K562 (cell line): ENCODE measurements at regions not wholly inside any gene's neighbourhood (a gene's known extent, or its start where the extent isn't known, plus 50 kb on each side); places are given as distances from the start of the nearest gene placed in this dataset.
"Not testable (repeated sequence)": the region's sequence is repeated elsewhere in the genome, so short reads cannot be mapped to it uniquely, and the experiment has no call there.

Experiments
- ATAC-seq: fragments of 200-7000 bp; cut with Tn5 transposase; 3 replicates; pipeline ENCODE4 v1.9.1; 2020; ENCODE audit warnings: moderate library complexity
- BruUV-seq: library from RNA; stranded (reverse); fragments of 400-500 nt; replicated peaks from 2 replicates; lab custom pipeline; 2021; lab: Mats Ljungman, UMichigan
- CTCF ChIA-PET: fragments of 300-600 bp; formaldehyde crosslinking; extraction: SDS; loops from one replicate; lab custom pipeline; 2021; ENCODE audit warnings: low intra/inter-chr PET ratio; lab: Yijun Ruan, JAX
- POLR2A ChIA-PET: fragments of 300-600, 350-650 bp; sonication (Branson Sonifier 250); formaldehyde crosslinking; extraction: SDS; loops from one replicate; lab custom pipeline; 2021; ENCODE audit warnings: antibody characterized with exemption, inconsistent platforms; lab: Yijun Ruan, JAX
- DNase-seq, 4 experiments: peaks; one replicate each; pipeline versions ENCODE4 v3.0.0 to v3.0.0-alpha.2; 2011 to 2018; ENCODE audit warnings: low spot score in 3 of 4, mixed read lengths in 3 of 4; ENCODE audit errors: extremely low read depth in 1 of 4
- FAIRE-seq: peaks from 2 replicates; lab custom pipeline; 2011; peaks lifted over from hg19 to GRCh38; lab: Jason Lieb, UNC
- H2AFZ ChIP-seq: 2 replicates; pipeline ENCODE4 v1.6.0; 2011; ENCODE audit warnings: low read depth, low read length, control low read depth, inconsistent platforms
- H3K27ac ChIP-seq: fragments of 200-600 bp; 3 replicates; pipeline ENCODE4 v1.8.0; 2011; ENCODE audit warnings: low read depth, mild to moderate bottlenecking, control low read depth, inconsistent platforms, low read length, moderate library complexity, mixed read lengths; ENCODE audit errors: extremely low read depth
- H3K27me3 ChIP-seq, 2 experiments: fragments of 300-600 bp in 1 of 2; 2 replicates in 1 of 2; 3 replicates in 1 of 2; pipeline versions ENCODE4 v1.6.0 to v1.8.0; 2011; ENCODE audit warnings: inconsistent platforms in 2 of 2, low read length in 2 of 2, mild to moderate bottlenecking in 1 of 2, mixed read lengths in 1 of 2, moderate library complexity in 1 of 2; ENCODE audit not compliant: control insufficient read depth in 2 of 2, insufficient read depth in 2 of 2
- H3K36me3 ChIP-seq: fragments of 300-600 bp; 3 replicates; pipeline ENCODE4 v1.8.0; 2011; ENCODE audit warnings: mild to moderate bottlenecking, low read length, inconsistent platforms; ENCODE audit not compliant: control insufficient read depth, insufficient read depth
- H3K4me1 ChIP-seq, 2 experiments: fragments of 200-600 bp in 1 of 2; replicated peaks in 1 of 2; 2 replicates in 1 of 2; 3 replicates in 1 of 2; pipeline versions ENCODE4 v1.5.1 to v1.8.0; 2011; ENCODE audit warnings: inconsistent platforms in 2 of 2, low read length in 2 of 2, mild to moderate bottlenecking in 1 of 2, mixed read lengths in 1 of 2, moderate library complexity in 1 of 2; ENCODE audit not compliant: control insufficient read depth in 2 of 2, insufficient read depth in 2 of 2
- H3K4me2 ChIP-seq: 2 replicates; pipeline ENCODE4 v1.6.1; 2011; ENCODE audit warnings: low read length, control low read depth, inconsistent platforms, mixed read lengths; ENCODE audit not compliant: insufficient read depth
- H3K4me3 ChIP-seq: fragments of 200-600 bp; sonication (generic), shearing (Covaris generic); 2 replicates; pipeline ENCODE4 v1.5.1; 2016; ENCODE audit warnings: control low read depth, inconsistent platforms
- H3K79me2 ChIP-seq: fragments of 200-600 bp; 3 replicates; pipeline ENCODE4 v1.8.0; 2011; ENCODE audit warnings: low read length, inconsistent platforms; ENCODE audit not compliant: control insufficient read depth, insufficient read depth
- H3K9ac ChIP-seq, 2 experiments: 2 replicates each; pipeline versions ENCODE4 v1.6.0 to v1.6.1; 2011; ENCODE audit warnings: low read depth in 2 of 2, low read length in 2 of 2, control low read depth in 1 of 2, inconsistent platforms in 1 of 2, mild to moderate bottlenecking in 1 of 2, mixed read lengths in 1 of 2; ENCODE audit not compliant: insufficient read depth in 1 of 2
- H3K9me1 ChIP-seq: one replicate; pipeline ENCODE4 v1.6.0; 2011; ENCODE audit warnings: inconsistent platforms, mild to moderate bottlenecking, low read length, moderate library complexity; ENCODE audit not compliant: control insufficient read depth, insufficient read depth
- H3K9me3 ChIP-seq: replicated peaks from 2 replicates; pipeline ENCODE4 v1.5.1; 2011; ENCODE audit warnings: low read depth, low read length, inconsistent platforms; ENCODE audit not compliant: control insufficient read depth, insufficient read depth
- H4K20me1 ChIP-seq: replicated peaks from 2 replicates; pipeline ENCODE4 v1.6.1; 2011; ENCODE audit warnings: low read length, inconsistent platforms, mixed read lengths; ENCODE audit not compliant: control insufficient read depth, insufficient read depth
- ZNF24 ChIP-seq: fragments of 450-650 bp; IDR thresholded peaks from 2 replicates; pipeline ENCODE4 v1.6.1; 2016
- WGBS: fragments of 100-300 bp; shearing (Covaris generic); methylation state at CpG from one replicate; pipeline ENCODE4 v1.1.6; 2016; ENCODE audit warnings: low coverage, mixed read lengths; ENCODE audit not compliant: insufficient coverage; ENCODE audit errors: missing lambda C conversion rate; 5-methylcytosine and 5-hydroxymethylcytosine counted together
- in situ Hi-C: fragments of 300-500 bp; cut with MboI; formaldehyde crosslinking; loops from 4 replicates; pipeline ENCODE4 v1.15.0; 2018; ENCODE audit warnings: inconsistent platforms, mixed read lengths
- intact Hi-C: fragments of 100-400 bp; cut with micrococcal nuclease; formaldehyde crosslinking; loops from 2 replicates; pipeline ENCODE4 v1.14.2; 2022

GRCh38 chr9:65427361-65427760 is 142.4 kb upstream of the FOXD4L5 start:
- POLR2A ChIA-PET, H3K9me1 ChIP-seq, H3K79me2 ChIP-seq, H3K27ac ChIP-seq, H3K4me3 ChIP-seq, H2AFZ ChIP-seq, in situ Hi-C loops, BruUV-seq: not testable (repeated sequence)
- no CpG with 5 or more reads among the region's 4 CpGs for WGBS
- TF ChIP-seq ZNF24, result peak; percentile 67; the same call in 1 of the 2 replicates
- TF ChIP-seq, all 486 proteins: peak for 1; not testable (repeated sequence) for 485
- H3K4me2 ChIP-seq, H4K20me1 ChIP-seq, intact Hi-C loops, H3K9me3 ChIP-seq, H3K27me3 ChIP-seq, H3K9ac ChIP-seq, H3K36me3 ChIP-seq, H3K4me1 ChIP-seq, FAIRE-seq, DNase-seq, ATAC-seq, CTCF ChIA-PET: not testable (repeated sequence)

GRCh38 chr9:65426813-65427212 is 141.8 kb upstream of the FOXD4L5 start:
- H3K9ac ChIP-seq, POLR2A ChIA-PET, H3K27me3 ChIP-seq, H3K36me3 ChIP-seq, FAIRE-seq, H3K9me3 ChIP-seq, H3K79me2 ChIP-seq, H4K20me1 ChIP-seq, intact Hi-C loops, DNase-seq, H3K4me1 ChIP-seq, H3K9me1 ChIP-seq, H3K4me2 ChIP-seq, CTCF ChIA-PET, ATAC-seq, H2AFZ ChIP-seq, H3K4me3 ChIP-seq, H3K27ac ChIP-seq, in situ Hi-C loops, BruUV-seq: not testable (repeated sequence)
- WGBS, result 27% methylated on average over 6 of the region's 10 CpGs
